KMS-11 (cell line): ENCODE measurements at regions not wholly inside any gene's neighbourhood (a gene's known extent, or its start where the extent isn't known, plus 50 kb on each side); places are given as distances from the start of the nearest gene placed in this dataset.

Source experiments
- H2AFZ ChIP-seq: fragments of 200-600 bp; sonication (generic); 2 replicates; pipeline ENCODE4 v1.6.1; 2016; ENCODE audit warnings: antibody characterized with exemption, mixed run types, low read depth
- H3K27ac ChIP-seq: fragments of 200-600 bp; sonication (generic); 2 replicates; pipeline ENCODE4 v1.6.1; 2016; ENCODE audit warnings: mild to moderate bottlenecking, mixed run types
- H3K27me3 ChIP-seq: fragments of 200-600 bp; sonication (generic); 2 replicates; pipeline ENCODE4 v1.6.1; 2017; ENCODE audit warnings: mild to moderate bottlenecking, low read depth, mixed run types, moderate library complexity; ENCODE audit not compliant: insufficient read depth
- H3K36me3 ChIP-seq: fragments of 200-600 bp; sonication (generic); 2 replicates; pipeline ENCODE4 v1.6.1; 2017; ENCODE audit warnings: mild to moderate bottlenecking, mixed run types; ENCODE audit not compliant: insufficient read depth
- H3K4me1 ChIP-seq: fragments of 200-600 bp; sonication (generic); 2 replicates; pipeline ENCODE4 v1.6.1; 2016; ENCODE audit warnings: mild to moderate bottlenecking, low read depth, mixed run types; ENCODE audit not compliant: poor library complexity, severe bottlenecking
- H3K4me2 ChIP-seq: fragments of 200-600 bp; sonication (generic); 2 replicates; pipeline ENCODE4 v1.7.0; 2016; ENCODE audit warnings: mild to moderate bottlenecking, mixed run types
- H3K4me3 ChIP-seq: fragments of 200-600 bp; sonication (generic); IDR thresholded peaks from 2 replicates; pipeline ENCODE4 v1.6.1; 2017; ENCODE audit warnings: low read depth, low read length, mixed read lengths; ENCODE audit not compliant: insufficient read depth
- H3K79me2 ChIP-seq: fragments of 200-600 bp; sonication (generic); 2 replicates; pipeline ENCODE4 v1.6.1; 2016; ENCODE audit warnings: low read depth, mixed run types; ENCODE audit not compliant: insufficient read depth
- H3K9ac ChIP-seq: fragments of 200-600 bp; sonication (generic); 2 replicates; pipeline ENCODE4 v1.6.1; 2016; ENCODE audit warnings: mild to moderate bottlenecking, mixed run types
- H4K20me1 ChIP-seq: fragments of 200-600 bp; sonication (generic); 2 replicates; pipeline ENCODE4 v1.6.1; 2016; ENCODE audit warnings: mild to moderate bottlenecking, mixed run types; ENCODE audit not compliant: insufficient read depth
- TF ChIP-seq, protein P1 (sequence below): fragments of 200-600 bp; sonication (generic); conservative IDR thresholded peaks from 2 replicates; pipeline ENCODE4 v1.6.1; 2017; ENCODE audit warnings: low read depth, mild to moderate bottlenecking, antibody characterized with exemption, low read length, moderate library complexity, mixed read lengths

DNA sequence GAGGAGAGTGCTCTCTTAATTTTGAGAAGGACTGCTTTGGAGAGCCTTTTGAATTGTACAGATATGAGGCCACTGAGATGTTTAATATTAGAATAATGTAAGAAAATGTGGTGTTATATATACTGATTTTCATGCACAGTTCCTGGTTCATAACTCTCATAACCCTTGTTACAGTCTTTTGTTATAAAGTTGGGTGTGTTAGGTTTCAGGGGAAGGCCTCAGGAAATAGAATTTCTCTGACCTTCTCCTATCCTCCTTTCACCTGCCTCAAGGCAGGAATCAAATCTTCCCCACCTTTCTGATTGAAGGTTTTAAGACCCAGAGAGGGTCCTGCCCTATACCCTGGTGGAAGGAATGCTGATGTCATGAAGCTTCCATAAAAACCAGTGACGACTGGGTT, 245.9 kb downstream of the NSUN3 start:
- Histone ChIP-seq H3K27ac (no peak overlapping the region), H3K36me3 (no peaks in the 10 kb centered on the region), H3K4me3 (no peak overlapping the region), H4K20me1 (no peaks in the 10 kb centered on the region), H3K4me2 (no peak overlapping the region), H3K79me2 (no peaks in the 10 kb centered on the region), H3K4me1 (no peaks in the 10 kb centered on the region), H3K27me3 (no peaks in the 10 kb centered on the region), H2AFZ (no peak overlapping the region), H3K9ac (no peak overlapping the region)
- TF ChIP-seq, protein P1, sequence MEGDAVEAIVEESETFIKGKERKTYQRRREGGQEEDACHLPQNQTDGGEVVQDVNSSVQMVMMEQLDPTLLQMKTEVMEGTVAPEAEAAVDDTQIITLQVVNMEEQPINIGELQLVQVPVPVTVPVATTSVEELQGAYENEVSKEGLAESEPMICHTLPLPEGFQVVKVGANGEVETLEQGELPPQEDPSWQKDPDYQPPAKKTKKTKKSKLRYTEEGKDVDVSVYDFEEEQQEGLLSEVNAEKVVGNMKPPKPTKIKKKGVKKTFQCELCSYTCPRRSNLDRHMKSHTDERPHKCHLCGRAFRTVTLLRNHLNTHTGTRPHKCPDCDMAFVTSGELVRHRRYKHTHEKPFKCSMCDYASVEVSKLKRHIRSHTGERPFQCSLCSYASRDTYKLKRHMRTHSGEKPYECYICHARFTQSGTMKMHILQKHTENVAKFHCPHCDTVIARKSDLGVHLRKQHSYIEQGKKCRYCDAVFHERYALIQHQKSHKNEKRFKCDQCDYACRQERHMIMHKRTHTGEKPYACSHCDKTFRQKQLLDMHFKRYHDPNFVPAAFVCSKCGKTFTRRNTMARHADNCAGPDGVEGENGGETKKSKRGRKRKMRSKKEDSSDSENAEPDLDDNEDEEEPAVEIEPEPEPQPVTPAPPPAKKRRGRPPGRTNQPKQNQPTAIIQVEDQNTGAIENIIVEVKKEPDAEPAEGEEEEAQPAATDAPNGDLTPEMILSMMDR, result no peak

DNA sequence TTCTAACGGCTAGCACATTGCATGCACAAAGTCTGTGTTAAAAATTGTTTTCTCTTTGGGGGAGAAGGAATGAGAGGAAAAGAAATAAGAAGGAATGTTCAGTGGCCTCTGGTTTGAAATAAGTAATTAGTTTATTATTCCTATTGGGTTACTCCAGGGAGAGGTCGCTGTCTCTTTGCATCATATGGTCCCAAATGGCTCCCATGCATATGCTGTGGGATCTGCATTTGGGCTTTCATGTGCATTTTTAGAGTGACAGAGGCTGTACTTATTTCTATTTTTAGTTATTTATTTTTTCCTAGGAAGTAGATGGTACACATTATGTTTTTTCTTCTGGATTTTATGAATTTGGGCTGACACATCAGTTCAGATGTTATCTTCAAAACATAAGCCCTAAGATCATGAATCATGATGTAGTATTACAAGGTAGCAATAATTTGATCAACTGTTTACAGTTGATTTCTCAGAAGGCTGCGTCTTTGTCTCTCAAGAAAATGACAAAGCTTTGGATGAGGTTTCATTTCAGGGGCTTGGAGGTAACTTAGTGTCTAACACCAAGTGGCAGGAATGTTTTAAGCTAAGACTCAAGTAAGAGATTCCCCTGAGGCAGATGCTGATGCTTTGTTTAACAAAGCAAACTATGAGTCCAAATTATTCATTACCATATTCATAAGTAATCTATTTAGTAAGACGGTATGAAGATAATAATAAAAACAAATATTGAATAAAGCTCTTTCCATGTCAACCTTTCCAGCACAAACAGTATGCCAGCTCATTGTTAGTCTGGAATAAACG, 247.7 kb downstream of the NSUN3 start:
- H3K4me2 ChIP-seq, result no peak overlapping the region
- TF ChIP-seq, protein P1, result no peak

DNA sequence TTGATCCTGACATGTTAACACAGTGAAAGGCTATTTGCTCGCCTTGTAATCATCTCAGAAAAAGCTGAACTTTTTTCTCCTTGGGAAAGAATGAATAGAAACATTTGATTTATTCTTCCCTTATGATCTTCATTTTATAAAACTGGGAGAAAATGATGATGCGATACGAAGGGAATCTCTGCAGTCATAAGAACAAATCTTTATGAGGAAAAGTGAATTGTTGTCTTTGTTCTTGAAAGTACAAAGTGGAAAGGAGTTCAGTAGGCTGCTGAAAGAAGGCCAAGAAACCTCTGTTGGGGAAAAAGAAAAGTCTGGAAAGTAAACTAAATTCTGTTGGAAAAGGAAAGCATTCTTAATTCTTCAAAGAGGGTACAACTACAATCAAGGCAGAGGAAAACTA, 248.8 kb downstream of the NSUN3 start:
- no peak overlapping the region for H3K27ac ChIP-seq
- no peak overlapping the region for H3K4me3 ChIP-seq
- H3K9ac ChIP-seq, result no peak overlapping the region
- no peak overlapping the region for H3K4me2 ChIP-seq
- no peaks in the 10 kb centered on the region for H3K4me1 ChIP-seq
- no peaks in the 10 kb centered on the region for H3K27me3 ChIP-seq
- no peak overlapping the region for H2AFZ ChIP-seq
- TF ChIP-seq, protein P1, result no peak
- H3K79me2 ChIP-seq, result no peaks in the 10 kb centered on the region
- no peaks in the 10 kb centered on the region for H3K36me3 ChIP-seq
- no peaks in the 10 kb centered on the region for H4K20me1 ChIP-seq

More for the DNA sequence above, 247.7 kb downstream of the NSUN3 start:
- Histone ChIP-seq H3K27ac (no peak overlapping the region), H3K4me3 (no peak overlapping the region), H3K9ac (no peak overlapping the region), H3K27me3 (no peaks in the 10 kb centered on the region), H3K4me1 (no peaks in the 10 kb centered on the region), H3K36me3 (no peaks in the 10 kb centered on the region), H3K79me2 (no peaks in the 10 kb centered on the region), H4K20me1 (no peaks in the 10 kb centered on the region), H2AFZ (no peak overlapping the region)

DNA sequence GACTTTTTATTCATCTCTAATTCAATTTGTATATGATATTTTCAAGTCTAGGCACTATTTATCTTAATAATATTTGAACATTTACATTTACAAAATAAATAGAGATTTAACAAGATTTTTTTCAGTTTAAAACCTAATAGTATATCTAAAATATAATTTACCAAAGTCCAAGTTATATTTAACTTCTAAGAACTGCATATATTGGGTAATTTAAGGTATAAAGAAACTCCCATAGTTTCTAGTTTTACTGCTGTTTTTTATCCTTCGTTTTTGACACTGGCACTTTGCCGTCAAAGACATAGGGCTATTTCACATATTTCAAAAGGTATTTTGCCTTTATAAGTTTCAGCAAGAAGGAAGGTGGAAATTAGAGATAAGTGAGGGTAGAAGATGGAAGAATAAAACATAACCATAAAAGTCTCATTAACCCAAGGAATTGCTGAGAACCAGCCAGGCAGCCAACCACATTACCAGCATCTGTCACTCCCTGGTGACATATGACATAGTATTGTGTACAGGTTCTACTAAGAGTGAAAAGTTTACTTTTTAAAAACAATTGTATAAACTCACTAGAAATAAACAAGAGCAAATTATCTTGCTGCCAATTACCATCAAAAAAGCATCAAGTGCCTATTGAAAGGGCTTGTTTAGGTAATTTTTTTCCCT, 251.5 kb downstream of the NSUN3 start:
- Histone ChIP-seq H3K27me3 (no peaks in the 10 kb centered on the region), H3K4me3 (no peak overlapping the region), H3K36me3 (no peaks in the 10 kb centered on the region), H3K27ac (no peak overlapping the region), H3K9ac (no peak overlapping the region), H2AFZ (no peak overlapping the region), H3K4me2 (no peak overlapping the region), H3K4me1 (no peaks in the 10 kb centered on the region), H3K79me2 (no peaks in the 10 kb centered on the region), H4K20me1 (no peaks in the 10 kb centered on the region)
- TF ChIP-seq, protein P1, result no peak
